HEK293 (cell line): ENCODE measurements at regions not wholly inside any gene's neighbourhood (a gene's known extent, or its start where the extent isn't known, plus 50 kb on each side); places are given as distances from the start of the nearest gene placed in this dataset.

Source experiments
- CTCF ChIA-PET: fragments of 350-600 bp; formaldehyde crosslinking; extraction: SDS; loops from one replicate; lab custom pipeline; 2021; ENCODE audit warnings: antibody characterized with exemption; lab: Yijun Ruan, JAX
- POLR2A ChIA-PET: fragments of 300-600 bp; formaldehyde crosslinking; extraction: SDS; loops from one replicate; lab custom pipeline; 2020; ENCODE audit warnings: antibody characterized with exemption, inconsistent platforms; lab: Yijun Ruan, JAX
- H3K27ac ChIP-seq: fragments of 200-500 bp; sonication (Bioruptor generic); 2 replicates; pipeline ENCODE4 v1.5.1; 2014; ENCODE audit warnings: low read depth, low read length, control low read depth, inconsistent platforms; ENCODE audit errors: extremely low read depth
- H3K36me3 ChIP-seq, 2 experiments: fragments of 200-500 bp in 1 of 2; sonication (Bioruptor generic) in 1 of 2; 1 replicate in 1 of 2; 2 replicates in 1 of 2; pipeline ENCODE4 v1.5.1; 2014 to 2017; ENCODE audit warnings: inconsistent platforms in 2 of 2, low read length in 2 of 2; ENCODE audit not compliant: control insufficient read depth in 2 of 2, insufficient read depth in 1 of 2
- H3K4me1 ChIP-seq: fragments of 200-500 bp; sonication (Bioruptor generic); 2 replicates; pipeline ENCODE4 v1.5.1; 2014; ENCODE audit warnings: mild to moderate bottlenecking, low read length, inconsistent platforms; ENCODE audit not compliant: control insufficient read depth, insufficient read depth
- H3K4me3 ChIP-seq: 2 replicates; pipeline ENCODE4 v1.5.1; 2011; ENCODE audit warnings: low read depth, mild to moderate bottlenecking, control low read depth, low read length, moderate library complexity
- H3K9me3 ChIP-seq: fragments of 200-500 bp; sonication (Bioruptor generic); 2 replicates; pipeline ENCODE4 v1.5.1; 2014; ENCODE audit warnings: low read depth, low read length, inconsistent platforms; ENCODE audit not compliant: control insufficient read depth, insufficient read depth
- FEZF1 ChIP-seq: fragments of 450-650 bp; formaldehyde crosslinking; IDR thresholded peaks from 2 replicates; pipeline ENCODE4 v1.5.1; 2016; ENCODE audit warnings: missing biosample characterization, missing genetic modification characterization
- GLI4 ChIP-seq: fragments of 450-650 bp; formaldehyde crosslinking; IDR thresholded peaks from 2 replicates; pipeline ENCODE4 v1.5.1; 2016; ENCODE audit warnings: missing biosample characterization, missing genetic modification characterization
- OVOL3 ChIP-seq: fragments of 450-650 bp; formaldehyde crosslinking; IDR thresholded peaks from 2 replicates; pipeline ENCODE4 v1.5.1; 2016; ENCODE audit warnings: missing biosample characterization, missing genetic modification characterization
- TRIM28 ChIP-seq: IDR thresholded peaks from 2 replicates; pipeline ENCODE4 v1.6.1; 2011; ENCODE audit warnings: low read length, control low read depth, borderline replicate concordance
- ZFP3 ChIP-seq: fragments of 450-650 bp; formaldehyde crosslinking; IDR thresholded peaks from 2 replicates; pipeline ENCODE4 v1.5.1; 2016; ENCODE audit warnings: low read depth, missing biosample characterization, missing genetic modification characterization
- ZNF174 ChIP-seq: fragments of 450-650 bp; formaldehyde crosslinking; IDR thresholded peaks from 2 replicates; pipeline ENCODE4 v1.5.0; 2017; ENCODE audit warnings: missing biosample characterization, mild to moderate bottlenecking, missing genetic modification characterization
- ZNF274 ChIP-seq, 2 experiments: fragments of 200-500 bp in 1 of 2; fragments of 450-650 bp in 1 of 2; sonication (Bioruptor generic) in 1 of 2; formaldehyde crosslinking in 1 of 2; IDR thresholded peaks; 2 replicates each; pipeline versions ENCODE4 v1.5.1 to v1.6.1; 2014 to 2016; ENCODE audit warnings: borderline replicate concordance in 1 of 2, inconsistent platforms in 1 of 2, low read length in 1 of 2, missing biosample characterization in 1 of 2, missing genetic modification characterization in 1 of 2
- ZNF548 ChIP-seq: fragments of 450-650 bp; formaldehyde crosslinking; IDR thresholded peaks from 2 replicates; pipeline ENCODE4 v1.5.1; 2016; ENCODE audit warnings: missing biosample characterization, missing genetic modification characterization
- ZNF76 ChIP-seq: fragments of 450-650 bp; formaldehyde crosslinking; IDR thresholded peaks from 2 replicates; pipeline ENCODE4; 2016; ENCODE audit warnings: low read depth, missing biosample characterization, missing genetic modification characterization, borderline replicate concordance
- TF ChIP-seq, protein P1 (sequence below): fragments of 450-650 bp; formaldehyde crosslinking; IDR thresholded peaks from 2 replicates; pipeline ENCODE4 v1.5.1; 2016; ENCODE audit warnings: missing biosample characterization, missing genetic modification characterization
- TF ChIP-seq, protein P2 (sequence below): fragments of 450-650 bp; formaldehyde crosslinking; IDR thresholded peaks from 2 replicates; pipeline ENCODE4 v1.5.1; 2017; ENCODE audit warnings: missing biosample characterization, missing genetic modification characterization
- TF ChIP-seq, protein P3 (sequence below): fragments of 450-650 bp; IDR thresholded peaks from 2 replicates; pipeline ENCODE4 v1.5.1; 2018; ENCODE audit warnings: missing biosample characterization, missing genetic modification characterization
- TF ChIP-seq, protein P4 (sequence below): fragments of 450-650 bp; formaldehyde crosslinking; IDR thresholded peaks from 2 replicates; pipeline ENCODE4 v1.5.1; 2016; ENCODE audit warnings: missing biosample characterization, missing genetic modification characterization, low read depth
- TF ChIP-seq, protein P5 (sequence below): fragments of 450-650 bp; formaldehyde crosslinking; IDR thresholded peaks from 2 replicates; pipeline ENCODE4 v1.5.1; 2016; ENCODE audit warnings: missing biosample characterization, missing genetic modification characterization
- TF ChIP-seq, protein P6 (sequence below): fragments of 450-650 bp; formaldehyde crosslinking; IDR thresholded peaks from 2 replicates; pipeline ENCODE4; 2016; ENCODE audit warnings: missing biosample characterization, missing genetic modification characterization

DNA sequence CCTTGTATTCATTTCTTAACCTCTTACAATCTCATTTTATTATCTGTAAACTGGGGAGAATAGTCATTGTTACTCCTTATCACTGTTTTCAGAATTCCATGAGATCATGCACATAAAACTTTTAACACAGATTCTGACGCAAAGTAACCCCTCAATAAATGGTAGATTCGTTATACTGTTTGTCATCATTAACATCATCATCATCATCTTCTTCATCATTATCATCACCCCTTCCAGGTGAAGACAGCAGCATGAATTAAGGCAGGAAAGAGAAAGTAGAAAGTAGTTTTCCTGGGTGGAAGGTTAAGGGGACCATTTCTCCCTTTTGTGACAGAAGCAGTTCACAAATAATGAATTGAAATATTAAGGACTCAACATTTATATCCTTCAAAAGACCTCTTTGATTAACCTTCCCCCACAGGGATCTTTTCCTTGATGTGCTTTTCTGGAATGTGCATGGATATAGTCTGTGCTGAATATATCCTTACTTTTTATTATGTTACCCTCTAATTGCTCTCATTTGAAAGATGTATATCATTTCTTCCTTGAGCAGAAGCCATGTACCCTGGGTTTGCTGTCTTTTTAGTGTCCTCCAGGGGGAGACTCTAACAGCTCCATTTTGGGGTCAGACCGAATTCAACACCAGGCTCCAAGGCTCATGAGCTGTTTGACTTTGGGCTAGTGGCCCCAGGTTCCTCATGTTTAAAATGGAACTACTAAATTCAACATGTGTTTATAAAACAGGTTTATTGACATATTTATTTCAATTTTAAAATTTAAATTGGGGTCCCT is 1029.9 kb upstream of the WWC1 start:
- Histone ChIP-seq H3K4me1 (no peaks in the 10 kb centered on the region), H3K36me3 (no peaks in the 10 kb centered on the region), H3K9me3 (no peaks in the 10 kb centered on the region), H3K4me3 (no peak overlapping the region)
- POLR2A ChIA-PET, result no interaction called here
- CTCF ChIA-PET, result interaction anchor here (0.6 to 0.7 kb wide), 3 partner anchors 10 to 279 kb away, joined by 3 to 5 read pairs (median 3); no protein-coding TSS in a partner anchor
- no peak for TF ChIP-seq GLI4 (tag by site-specific recombination)
- TF ChIP-seq, protein P1, sequence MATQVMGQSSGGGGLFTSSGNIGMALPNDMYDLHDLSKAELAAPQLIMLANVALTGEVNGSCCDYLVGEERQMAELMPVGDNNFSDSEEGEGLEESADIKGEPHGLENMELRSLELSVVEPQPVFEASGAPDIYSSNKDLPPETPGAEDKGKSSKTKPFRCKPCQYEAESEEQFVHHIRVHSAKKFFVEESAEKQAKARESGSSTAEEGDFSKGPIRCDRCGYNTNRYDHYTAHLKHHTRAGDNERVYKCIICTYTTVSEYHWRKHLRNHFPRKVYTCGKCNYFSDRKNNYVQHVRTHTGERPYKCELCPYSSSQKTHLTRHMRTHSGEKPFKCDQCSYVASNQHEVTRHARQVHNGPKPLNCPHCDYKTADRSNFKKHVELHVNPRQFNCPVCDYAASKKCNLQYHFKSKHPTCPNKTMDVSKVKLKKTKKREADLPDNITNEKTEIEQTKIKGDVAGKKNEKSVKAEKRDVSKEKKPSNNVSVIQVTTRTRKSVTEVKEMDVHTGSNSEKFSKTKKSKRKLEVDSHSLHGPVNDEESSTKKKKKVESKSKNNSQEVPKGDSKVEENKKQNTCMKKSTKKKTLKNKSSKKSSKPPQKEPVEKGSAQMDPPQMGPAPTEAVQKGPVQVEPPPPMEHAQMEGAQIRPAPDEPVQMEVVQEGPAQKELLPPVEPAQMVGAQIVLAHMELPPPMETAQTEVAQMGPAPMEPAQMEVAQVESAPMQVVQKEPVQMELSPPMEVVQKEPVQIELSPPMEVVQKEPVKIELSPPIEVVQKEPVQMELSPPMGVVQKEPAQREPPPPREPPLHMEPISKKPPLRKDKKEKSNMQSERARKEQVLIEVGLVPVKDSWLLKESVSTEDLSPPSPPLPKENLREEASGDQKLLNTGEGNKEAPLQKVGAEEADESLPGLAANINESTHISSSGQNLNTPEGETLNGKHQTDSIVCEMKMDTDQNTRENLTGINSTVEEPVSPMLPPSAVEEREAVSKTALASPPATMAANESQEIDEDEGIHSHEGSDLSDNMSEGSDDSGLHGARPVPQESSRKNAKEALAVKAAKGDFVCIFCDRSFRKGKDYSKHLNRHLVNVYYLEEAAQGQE (tag by site-specific recombination), result no peak
- TF ChIP-seq TRIM28, result no peak
- TF ChIP-seq ZFP3 (tag by site-specific recombination), result no peak
- TF ChIP-seq FEZF1, result no peak
- no peak for TF ChIP-seq OVOL3 (tag by site-specific recombination)
- TF ChIP-seq, protein P2, sequence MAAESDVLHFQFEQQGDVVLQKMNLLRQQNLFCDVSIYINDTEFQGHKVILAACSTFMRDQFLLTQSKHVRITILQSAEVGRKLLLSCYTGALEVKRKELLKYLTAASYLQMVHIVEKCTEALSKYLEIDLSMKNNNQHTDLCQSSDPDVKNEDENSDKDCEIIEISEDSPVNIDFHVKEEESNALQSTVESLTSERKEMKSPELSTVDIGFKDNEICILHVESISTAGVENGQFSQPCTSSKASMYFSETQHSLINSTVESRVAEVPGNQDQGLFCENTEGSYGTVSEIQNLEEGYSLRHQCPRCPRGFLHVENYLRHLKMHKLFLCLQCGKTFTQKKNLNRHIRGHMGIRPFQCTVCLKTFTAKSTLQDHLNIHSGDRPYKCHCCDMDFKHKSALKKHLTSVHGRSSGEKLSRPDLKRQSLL (tag by site-specific recombination), result no peak
- TF ChIP-seq, protein P3, sequence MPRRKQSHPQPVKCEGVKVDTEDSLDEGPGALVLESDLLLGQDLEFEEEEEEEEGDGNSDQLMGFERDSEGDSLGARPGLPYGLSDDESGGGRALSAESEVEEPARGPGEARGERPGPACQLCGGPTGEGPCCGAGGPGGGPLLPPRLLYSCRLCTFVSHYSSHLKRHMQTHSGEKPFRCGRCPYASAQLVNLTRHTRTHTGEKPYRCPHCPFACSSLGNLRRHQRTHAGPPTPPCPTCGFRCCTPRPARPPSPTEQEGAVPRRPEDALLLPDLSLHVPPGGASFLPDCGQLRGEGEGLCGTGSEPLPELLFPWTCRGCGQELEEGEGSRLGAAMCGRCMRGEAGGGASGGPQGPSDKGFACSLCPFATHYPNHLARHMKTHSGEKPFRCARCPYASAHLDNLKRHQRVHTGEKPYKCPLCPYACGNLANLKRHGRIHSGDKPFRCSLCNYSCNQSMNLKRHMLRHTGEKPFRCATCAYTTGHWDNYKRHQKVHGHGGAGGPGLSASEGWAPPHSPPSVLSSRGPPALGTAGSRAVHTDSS (tag by site-specific recombination), result peak; percentile 67; the same call in 1 of the 2 replicates
- TF ChIP-seq, all 188 proteins: peak for 1
- H3K27ac ChIP-seq, result no peak overlapping the region

DNA sequence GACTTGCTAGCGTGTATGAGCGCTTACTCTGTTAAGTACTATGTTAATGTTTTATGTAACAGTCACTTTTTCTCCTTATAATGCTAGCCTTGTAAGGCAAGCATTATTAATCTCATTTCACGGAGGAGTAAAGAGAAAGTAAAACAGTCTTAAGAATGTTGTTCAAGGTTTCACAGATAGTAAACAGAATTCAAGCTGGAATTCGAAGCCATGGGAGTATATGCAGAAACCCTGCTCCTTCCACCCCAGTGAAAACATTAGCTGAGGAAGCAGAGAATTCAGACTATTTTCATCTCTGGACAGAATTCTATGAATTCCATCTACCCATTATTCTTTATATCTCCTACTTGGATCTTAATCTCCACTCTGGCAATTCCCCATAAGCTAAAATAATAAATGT is 1028.3 kb upstream of the WWC1 start:
- H3K4me1 ChIP-seq, result no peaks in the 10 kb centered on the region
- ChIA-PET POLR2A (no interaction called here), CTCF (no interaction called here)
- H3K36me3 ChIP-seq, result no peaks in the 10 kb centered on the region
- no peaks in the 10 kb centered on the region for H3K9me3 ChIP-seq
- H3K4me3 ChIP-seq, result no peak overlapping the region
- H3K27ac ChIP-seq, result no peak overlapping the region
- TF ChIP-seq ZNF274 (IDR thresholded peaks at IDR 0.05; ENCODE audit: low read length) (no peak), ZNF274 (tag by site-specific recombination; IDR thresholded peaks at IDR 0.05; ENCODE audit: borderline replicate concordance) (no peak), ZNF76 (no peak), ZNF174 (tag by site-specific recombination) (no peak), ZNF548 (tag by site-specific recombination) (no peak)
- TF ChIP-seq, protein P4, sequence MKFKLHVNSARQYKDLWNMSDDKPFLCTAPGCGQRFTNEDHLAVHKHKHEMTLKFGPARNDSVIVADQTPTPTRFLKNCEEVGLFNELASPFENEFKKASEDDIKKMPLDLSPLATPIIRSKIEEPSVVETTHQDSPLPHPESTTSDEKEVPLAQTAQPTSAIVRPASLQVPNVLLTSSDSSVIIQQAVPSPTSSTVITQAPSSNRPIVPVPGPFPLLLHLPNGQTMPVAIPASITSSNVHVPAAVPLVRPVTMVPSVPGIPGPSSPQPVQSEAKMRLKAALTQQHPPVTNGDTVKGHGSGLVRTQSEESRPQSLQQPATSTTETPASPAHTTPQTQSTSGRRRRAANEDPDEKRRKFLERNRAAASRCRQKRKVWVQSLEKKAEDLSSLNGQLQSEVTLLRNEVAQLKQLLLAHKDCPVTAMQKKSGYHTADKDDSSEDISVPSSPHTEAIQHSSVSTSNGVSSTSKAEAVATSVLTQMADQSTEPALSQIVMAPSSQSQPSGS, result no peak
- TF ChIP-seq, protein P5, sequence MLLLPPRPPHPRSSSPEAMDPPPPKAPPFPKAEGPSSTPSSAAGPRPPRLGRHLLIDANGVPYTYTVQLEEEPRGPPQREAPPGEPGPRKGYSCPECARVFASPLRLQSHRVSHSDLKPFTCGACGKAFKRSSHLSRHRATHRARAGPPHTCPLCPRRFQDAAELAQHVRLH (tag by site-specific recombination), result no peak
- TF ChIP-seq, protein P3 (tag by site-specific recombination), result no peak
- TF ChIP-seq, protein P6, sequence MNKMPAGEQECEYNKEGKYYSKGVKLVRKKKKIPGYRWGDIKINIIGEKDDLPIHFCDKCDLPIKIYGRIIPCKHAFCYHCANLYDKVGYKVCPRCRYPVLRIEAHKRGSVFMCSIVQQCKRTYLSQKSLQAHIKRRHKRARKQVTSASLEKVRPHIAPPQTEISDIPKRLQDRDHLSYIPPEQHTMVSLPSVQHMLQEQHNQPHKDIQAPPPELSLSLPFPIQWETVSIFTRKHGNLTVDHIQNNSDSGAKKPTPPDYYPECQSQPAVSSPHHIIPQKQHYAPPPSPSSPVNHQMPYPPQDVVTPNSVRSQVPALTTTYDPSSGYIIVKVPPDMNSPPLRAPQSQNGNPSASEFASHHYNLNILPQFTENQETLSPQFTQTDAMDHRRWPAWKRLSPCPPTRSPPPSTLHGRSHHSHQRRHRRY (tag by site-specific recombination), result no peak
